ENCODE measurements at regions not wholly inside any gene's neighbourhood (a gene's known extent, or its start where the extent isn't known, plus 50 kb on each side); places are given as distances from the start of the nearest gene placed in this dataset.

DNA sequence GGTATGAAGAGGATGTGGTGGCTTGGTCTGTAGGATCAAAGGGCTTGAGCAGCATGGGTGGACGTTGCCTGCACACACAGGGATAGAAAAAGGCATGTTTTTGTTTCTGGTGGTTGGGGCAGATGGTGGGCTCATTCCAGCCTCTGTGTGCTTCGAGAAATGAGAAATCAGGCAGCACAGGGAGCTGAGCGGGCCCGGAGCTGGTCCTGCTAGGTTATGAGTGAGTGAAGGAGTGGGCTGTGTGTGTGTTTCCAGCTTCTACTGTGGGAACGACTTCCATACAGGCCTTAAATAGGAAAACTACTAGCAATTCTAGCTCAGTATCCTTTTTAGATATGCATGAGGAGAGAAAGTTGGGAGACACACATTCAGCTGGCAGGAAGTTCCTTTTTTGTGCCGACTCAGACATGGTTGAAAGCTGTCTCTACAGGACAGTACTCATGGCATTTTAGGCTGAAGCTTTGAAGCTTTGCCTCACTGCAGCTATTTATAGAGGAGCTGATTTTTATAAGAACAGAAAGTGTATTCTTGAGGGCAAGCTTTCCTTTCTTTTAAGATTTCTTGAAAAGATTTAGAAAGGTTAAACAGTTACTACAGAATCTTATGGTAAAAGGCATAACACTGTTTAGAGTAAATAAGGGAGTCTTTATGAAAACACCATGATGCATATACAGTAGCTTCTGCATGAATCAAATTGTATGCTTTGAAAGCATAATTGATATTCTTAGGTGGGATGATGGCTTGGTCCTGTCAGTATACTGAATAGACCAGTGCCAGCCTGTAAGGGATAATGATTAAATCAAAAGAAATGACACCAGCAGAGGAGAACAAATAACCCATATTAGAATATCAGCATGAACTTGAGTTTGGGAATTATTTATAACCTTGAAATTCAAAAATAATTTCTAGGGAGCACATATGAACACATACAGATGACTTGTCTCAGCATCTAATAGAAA, 104.0 kb upstream of the MAN1A1 start:
- Histone ChIP-seq H3K4me3 (replicated peaks; ENCODE audit: insufficient read depth, low read length) (no peak overlapping the region), H3K27me3 (ENCODE audit: insufficient read depth, poor library complexity, severe bottlenecking) (no peaks in the 10 kb centered on the region), H3K27ac (replicated peaks) (no peak overlapping the region)
- TF ChIP-seq POLR2AphosphoS5 (IDR thresholded peaks at IDR 0.05; ENCODE audit: low read depth) = no peak
- no peak for TF ChIP-seq SPI1 (IDR thresholded peaks at IDR 0.05; ENCODE audit: borderline replicate concordance, low read depth)
- TF ChIP-seq GABPA (IDR thresholded peaks at IDR 0.05; ENCODE audit: low read depth) = no peak
- TF ChIP-seq, protein P1, sequence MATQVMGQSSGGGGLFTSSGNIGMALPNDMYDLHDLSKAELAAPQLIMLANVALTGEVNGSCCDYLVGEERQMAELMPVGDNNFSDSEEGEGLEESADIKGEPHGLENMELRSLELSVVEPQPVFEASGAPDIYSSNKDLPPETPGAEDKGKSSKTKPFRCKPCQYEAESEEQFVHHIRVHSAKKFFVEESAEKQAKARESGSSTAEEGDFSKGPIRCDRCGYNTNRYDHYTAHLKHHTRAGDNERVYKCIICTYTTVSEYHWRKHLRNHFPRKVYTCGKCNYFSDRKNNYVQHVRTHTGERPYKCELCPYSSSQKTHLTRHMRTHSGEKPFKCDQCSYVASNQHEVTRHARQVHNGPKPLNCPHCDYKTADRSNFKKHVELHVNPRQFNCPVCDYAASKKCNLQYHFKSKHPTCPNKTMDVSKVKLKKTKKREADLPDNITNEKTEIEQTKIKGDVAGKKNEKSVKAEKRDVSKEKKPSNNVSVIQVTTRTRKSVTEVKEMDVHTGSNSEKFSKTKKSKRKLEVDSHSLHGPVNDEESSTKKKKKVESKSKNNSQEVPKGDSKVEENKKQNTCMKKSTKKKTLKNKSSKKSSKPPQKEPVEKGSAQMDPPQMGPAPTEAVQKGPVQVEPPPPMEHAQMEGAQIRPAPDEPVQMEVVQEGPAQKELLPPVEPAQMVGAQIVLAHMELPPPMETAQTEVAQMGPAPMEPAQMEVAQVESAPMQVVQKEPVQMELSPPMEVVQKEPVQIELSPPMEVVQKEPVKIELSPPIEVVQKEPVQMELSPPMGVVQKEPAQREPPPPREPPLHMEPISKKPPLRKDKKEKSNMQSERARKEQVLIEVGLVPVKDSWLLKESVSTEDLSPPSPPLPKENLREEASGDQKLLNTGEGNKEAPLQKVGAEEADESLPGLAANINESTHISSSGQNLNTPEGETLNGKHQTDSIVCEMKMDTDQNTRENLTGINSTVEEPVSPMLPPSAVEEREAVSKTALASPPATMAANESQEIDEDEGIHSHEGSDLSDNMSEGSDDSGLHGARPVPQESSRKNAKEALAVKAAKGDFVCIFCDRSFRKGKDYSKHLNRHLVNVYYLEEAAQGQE (IDR thresholded peaks at IDR 0.05; ENCODE audit: insufficient replicate concordance, low read depth) = no peak
- no peak for TF ChIP-seq CTCF (IDR thresholded peaks at IDR 0.05; ENCODE audit: insufficient read depth, low read length)
- no peak for DNase-seq (ENCODE audit: low read depth in 1 of 2, low spot score in 1 of 2)

GRCh38 chr6:119449331-119450156, 100.0 kb upstream of the MAN1A1 start:
- Histone ChIP-seq H3K27ac (replicated peaks) (no peak overlapping the region), H3K27me3 (ENCODE audit: insufficient read depth, poor library complexity, severe bottlenecking) (no peaks in the 10 kb centered on the region), H3K4me3 (replicated peaks; ENCODE audit: insufficient read depth, low read length) (no peak overlapping the region)
- no peak for TF ChIP-seq SPI1 (IDR thresholded peaks at IDR 0.05; ENCODE audit: borderline replicate concordance, low read depth)
- no peak for TF ChIP-seq POLR2AphosphoS5 (IDR thresholded peaks at IDR 0.05; ENCODE audit: low read depth)
- TF ChIP-seq, protein P1 (IDR thresholded peaks at IDR 0.05; ENCODE audit: insufficient replicate concordance, low read depth) = no peak
- peak in 1 of 2 experiments; percentile 4 for DNase-seq (ENCODE audit: low read depth in 1 of 2, low spot score in 1 of 2)

GRCh38 chr6:119447921-119448320, 98.4 kb upstream of the MAN1A1 start:
- Histone ChIP-seq H3K27me3 (ENCODE audit: insufficient read depth, poor library complexity, severe bottlenecking) (no peaks in the 10 kb centered on the region), H3K27ac (replicated peaks) (no peak overlapping the region), H3K4me3 (replicated peaks; ENCODE audit: insufficient read depth, low read length) (no peak overlapping the region)
- no peak for DNase-seq (ENCODE audit: low read depth in 1 of 2, low spot score in 1 of 2)
- TF ChIP-seq SPI1 (IDR thresholded peaks at IDR 0.05; ENCODE audit: borderline replicate concordance, low read depth) (no peak), GABPA (IDR thresholded peaks at IDR 0.05; ENCODE audit: low read depth) (no peak), CTCF (IDR thresholded peaks at IDR 0.05; ENCODE audit: insufficient read depth, low read length) (no peak), POLR2AphosphoS5 (IDR thresholded peaks at IDR 0.05; ENCODE audit: low read depth) (no peak)
- TF ChIP-seq, protein P1 (IDR thresholded peaks at IDR 0.05; ENCODE audit: insufficient replicate concordance, low read depth) = no peak

Data from HL-60 (cell line).